SJSA1 (cell line): ENCODE measurements at regions not wholly inside any gene's neighbourhood (a gene's known extent, or its start where the extent isn't known, plus 50 kb on each side); places are given as distances from the start of the nearest gene placed in this dataset.

ENCODE experiments used
- DNase-seq, 2 experiments: peaks; one replicate each; pipeline ENCODE4 v3.0.0-alpha.2; 2015 to 2020; ENCODE audit warnings: low spot score in 2 of 2, low read depth in 1 of 2
- H3K27ac ChIP-seq: fragments of 250-450 bp; sonication (Bioruptor Pico); 2 replicates; pipeline ENCODE4 v1.5.1; 2020; ENCODE audit warnings: mild to moderate bottlenecking, moderate library complexity
- H3K27me3 ChIP-seq: fragments of 250-450 bp; sonication (Bioruptor Pico); replicated peaks from 2 replicates; pipeline ENCODE4 v1.5.1; 2020; ENCODE audit warnings: mild to moderate bottlenecking, moderate library complexity
- H3K36me3 ChIP-seq: fragments of 250-450 bp; sonication (Bioruptor Pico); 2 replicates; pipeline ENCODE4 v1.5.1; 2020; ENCODE audit warnings: mild to moderate bottlenecking
- H3K4me1 ChIP-seq: fragments of 250-450 bp; sonication (Bioruptor Pico); replicated peaks from 2 replicates; pipeline ENCODE4 v1.6.1; 2021; ENCODE audit warnings: mild to moderate bottlenecking
- H3K4me3 ChIP-seq: fragments of 250-450 bp; sonication (Bioruptor Pico); 2 replicates; pipeline ENCODE4 v1.5.1; 2020; ENCODE audit warnings: mild to moderate bottlenecking
- H3K9me3 ChIP-seq: fragments of 250-450 bp; sonication (Bioruptor Pico); replicated peaks from 2 replicates; pipeline ENCODE4 v1.5.1; 2020; ENCODE audit warnings: mild to moderate bottlenecking

DNA sequence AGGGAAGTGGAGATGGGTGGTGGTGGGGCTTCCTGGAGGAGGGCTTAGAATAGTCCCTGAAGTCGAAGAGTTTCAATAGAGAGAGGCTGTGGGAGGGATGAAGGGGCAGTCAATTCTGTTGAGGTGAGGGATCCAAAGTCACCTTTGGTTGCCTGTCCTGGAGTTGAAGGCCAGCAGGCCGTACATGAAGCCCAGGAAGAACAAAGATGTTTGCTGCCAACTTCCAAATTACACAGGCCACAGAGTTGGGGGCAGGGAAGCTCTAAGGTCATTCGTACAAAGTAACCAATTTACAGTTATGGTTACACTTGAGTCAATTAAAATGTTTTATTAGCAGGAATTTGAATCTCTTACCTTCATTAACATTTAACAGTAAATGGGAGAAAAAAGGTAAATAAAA lies 77.9 kb downstream of the FOXB1 start:
- no peaks in the 10 kb centered on the region for H3K36me3 ChIP-seq
- H3K4me1 ChIP-seq, result peaks cover 8% of the 10 kb centered on the region
- no peak overlapping the region for H3K4me3 ChIP-seq
- H3K9me3 ChIP-seq, result no peaks in the 10 kb centered on the region
- DNase-seq, result no peak
- no peak overlapping the region for H3K27ac ChIP-seq
- peaks cover 6% of the 10 kb centered on the region for H3K27me3 ChIP-seq

DNA sequence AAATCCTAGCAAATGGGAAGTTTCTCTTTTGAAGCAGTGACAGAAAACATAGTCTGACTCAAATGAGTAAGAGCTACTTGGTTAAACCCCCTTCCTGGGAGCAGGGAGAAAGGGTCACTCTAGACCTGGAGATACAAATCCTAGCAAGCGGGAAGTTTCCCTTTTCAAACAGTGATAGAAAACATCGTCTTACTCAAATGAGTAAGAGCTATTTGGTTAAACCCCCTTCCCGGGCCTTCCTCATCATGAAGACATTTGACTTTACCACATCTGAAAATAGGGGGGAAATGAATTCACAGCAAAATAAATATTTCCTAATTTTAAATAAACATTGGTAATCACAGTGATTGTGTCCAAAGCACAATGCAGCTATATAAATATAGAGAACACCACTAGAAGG lies 79.2 kb downstream of the FOXB1 start:
- Histone ChIP-seq H3K27me3 (peaks cover 15% of the 10 kb centered on the region), H3K4me1 (peaks cover 8% of the 10 kb centered on the region), H3K36me3 (no peaks in the 10 kb centered on the region), H3K4me3 (no peak overlapping the region), H3K9me3 (no peaks in the 10 kb centered on the region), H3K27ac (no peak overlapping the region)
- peak in 1 of 2 experiments; percentile 40 for DNase-seq

GRCh38 chr15:60086681-60087429 lies 82.7 kb downstream of the FOXB1 start:
- H3K27me3 ChIP-seq, result peaks cover 19% of the 10 kb centered on the region
- H3K4me3 ChIP-seq, result no peak overlapping the region
- H3K36me3 ChIP-seq, result no peaks in the 10 kb centered on the region
- H3K4me1 ChIP-seq, result peaks cover 8% of the 10 kb centered on the region
- H3K27ac ChIP-seq, result no peak overlapping the region
- no peak for DNase-seq
- H3K9me3 ChIP-seq, result no peaks in the 10 kb centered on the region

GRCh38 chr15:60087561-60087960 lies 83.5 kb downstream of the FOXB1 start:
- Histone ChIP-seq H3K4me1 (peaks cover 8% of the 10 kb centered on the region), H3K27me3 (peaks cover 19% of the 10 kb centered on the region), H3K4me3 (no peak overlapping the region), H3K36me3 (no peaks in the 10 kb centered on the region), H3K9me3 (no peaks in the 10 kb centered on the region), H3K27ac (no peak overlapping the region)
- DNase-seq, result no peak

DNA sequence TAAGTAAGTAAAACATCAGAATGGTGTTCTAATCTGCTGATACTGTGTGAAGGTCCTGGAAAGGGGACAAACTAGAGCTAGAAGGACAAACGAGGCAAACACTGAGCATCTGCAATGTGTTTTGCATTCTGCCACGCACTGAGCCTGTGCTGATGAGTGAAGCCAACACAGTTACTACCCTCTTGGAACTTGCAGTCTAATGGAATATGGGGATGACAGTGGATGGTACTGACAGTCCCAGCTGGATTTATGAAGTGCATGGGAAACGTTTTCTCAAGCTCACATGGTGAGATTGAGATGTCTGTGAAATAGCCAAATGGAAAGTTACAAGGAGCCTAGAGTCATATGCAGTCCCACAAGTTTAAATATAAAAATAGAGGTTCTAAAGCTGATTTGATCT lies 86.6 kb downstream of the FOXB1 start:
- no peak overlapping the region for H3K27ac ChIP-seq
- H3K36me3 ChIP-seq, result no peaks in the 10 kb centered on the region
- peaks cover 13% of the 10 kb centered on the region for H3K27me3 ChIP-seq
- H3K4me1 ChIP-seq, result no peaks in the 10 kb centered on the region
- H3K9me3 ChIP-seq, result no peaks in the 10 kb centered on the region
- H3K4me3 ChIP-seq, result no peak overlapping the region
- no peak for DNase-seq

DNA sequence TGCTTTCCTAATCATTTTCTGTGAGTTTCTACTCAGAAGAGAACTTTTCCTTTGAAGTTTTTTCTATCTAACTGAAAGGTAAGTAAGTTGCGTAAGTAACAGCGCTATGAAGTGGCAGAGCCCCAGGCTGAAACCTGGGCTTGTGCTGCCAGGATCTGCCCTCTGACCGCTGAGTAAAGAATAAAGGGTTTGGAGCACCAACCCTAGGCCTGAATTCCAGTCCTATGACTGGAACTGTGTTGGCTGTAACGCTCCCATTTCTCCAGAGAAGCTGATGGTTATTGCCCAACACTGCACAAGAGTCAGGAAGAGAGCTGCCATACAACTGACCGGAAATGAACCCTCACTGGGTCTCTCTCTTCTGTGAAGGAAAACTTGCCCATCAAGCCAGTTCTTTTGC lies 87.0 kb downstream of the FOXB1 start:
- H3K36me3 ChIP-seq, result no peaks in the 10 kb centered on the region
- H3K4me1 ChIP-seq, result no peaks in the 10 kb centered on the region
- DNase-seq, result no peak
- no peaks in the 10 kb centered on the region for H3K9me3 ChIP-seq
- no peak overlapping the region for H3K27ac ChIP-seq
- no peak overlapping the region for H3K4me3 ChIP-seq
- H3K27me3 ChIP-seq, result peaks cover 13% of the 10 kb centered on the region

DNA sequence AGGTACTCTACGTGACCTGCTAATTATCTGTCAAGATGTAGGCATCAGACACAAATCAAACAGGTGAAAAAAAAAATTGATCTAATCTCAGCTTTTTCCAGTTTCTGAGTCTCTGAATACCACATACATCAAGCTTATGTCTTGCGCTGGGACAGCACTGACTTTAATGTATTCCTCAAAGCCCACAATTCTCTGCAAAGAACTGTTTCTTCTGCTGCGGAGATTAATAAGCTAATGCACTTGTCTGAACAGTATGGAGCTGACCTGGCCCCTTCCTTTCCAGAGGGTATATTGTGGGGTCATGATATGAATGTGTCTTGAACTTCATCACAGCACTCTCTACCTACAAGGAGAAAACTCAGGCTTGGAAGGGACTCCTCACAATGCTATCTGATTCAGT lies 87.8 kb downstream of the FOXB1 start:
- Histone ChIP-seq H3K36me3 (no peaks in the 10 kb centered on the region), H3K27ac (no peak overlapping the region)
- DNase-seq, result no peak

GRCh38 chr15:60093273-60094067 lies 89.4 kb downstream of the FOXB1 start:
- no peak for DNase-seq

More for the DNA sequence above, 87.8 kb downstream of the FOXB1 start:
- Histone ChIP-seq H3K4me3 (no peak overlapping the region), H3K4me1 (no peaks in the 10 kb centered on the region), H3K27me3 (peaks cover 13% of the 10 kb centered on the region), H3K9me3 (no peaks in the 10 kb centered on the region)

DNA sequence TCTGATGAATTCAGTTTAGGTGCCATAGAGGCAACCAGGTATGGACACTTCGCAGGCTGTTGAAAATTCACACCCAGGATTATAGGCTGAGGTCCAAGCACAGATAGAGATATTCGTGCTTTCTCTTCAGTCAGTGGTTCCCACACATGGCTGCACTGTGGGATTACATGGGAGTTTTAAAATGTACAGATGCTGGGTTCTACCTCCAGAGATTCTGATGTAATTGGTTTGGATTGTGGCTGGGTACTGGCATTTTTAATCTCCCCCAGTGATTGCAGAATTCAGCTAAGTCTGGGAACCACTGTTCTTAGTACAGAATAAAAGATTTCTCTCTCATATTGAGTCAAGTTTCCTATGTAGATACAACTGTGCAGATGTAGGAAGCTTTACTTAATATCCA lies 91.6 kb downstream of the FOXB1 start:
- H3K36me3 ChIP-seq, result no peaks in the 10 kb centered on the region
- no peaks in the 10 kb centered on the region for H3K4me1 ChIP-seq
- H3K27ac ChIP-seq, result no peak overlapping the region
- H3K9me3 ChIP-seq, result 0 out of 2 replicates have a peak, but pooled peaks cover 3% of the 10 kb centered on the region
- H3K27me3 ChIP-seq, result no peaks in the 10 kb centered on the region; the same call in 1 of the 2 replicates
- no peak for DNase-seq
- H3K4me3 ChIP-seq, result no peak overlapping the region

More at GRCh38 chr15:60093273-60094067, 89.4 kb downstream of the FOXB1 start:
- Histone ChIP-seq H3K4me1 (no peaks in the 10 kb centered on the region), H3K9me3 (0 out of 2 replicates have a peak, but pooled peaks cover 3% of the 10 kb centered on the region), H3K27ac (no peak overlapping the region), H3K4me3 (no peak overlapping the region), H3K36me3 (no peaks in the 10 kb centered on the region), H3K27me3 (peaks cover 3% of the 10 kb centered on the region; the same call in 1 of the 2 replicates)

GRCh38 chr15:60096157-60096556 lies 92.0 kb downstream of the FOXB1 start:
- Histone ChIP-seq H3K27ac (no peak overlapping the region), H3K9me3 (0 out of 2 replicates have a peak, but pooled peaks cover 3% of the 10 kb centered on the region), H3K4me1 (no peaks in the 10 kb centered on the region), H3K27me3 (no peaks in the 10 kb centered on the region; the same call in 1 of the 2 replicates), H3K36me3 (no peaks in the 10 kb centered on the region), H3K4me3 (no peak overlapping the region)
- no peak for DNase-seq

- no peak for DNase-seq
- no peaks in the 10 kb centered on the region for H3K36me3 ChIP-seq
- H3K27ac ChIP-seq, result no peak overlapping the region
- H3K4me1 ChIP-seq, result no peaks in the 10 kb centered on the region
- 0 out of 2 replicates have a peak, but pooled peaks cover 4% of the 10 kb centered on the region for H3K27me3 ChIP-seq
- no peak overlapping the region for H3K4me3 ChIP-seq
- H3K9me3 ChIP-seq, result 0 out of 2 replicates have a peak, but pooled peaks cover 5% of the 10 kb centered on the region
Observed at GRCh38 chr15:60101416-60101815, 97.3 kb downstream of the FOXB1 start.

GRCh38 chr15:60102748-60103147 lies 98.6 kb downstream of the FOXB1 start:
- 0 out of 2 replicates have a peak, but pooled peaks cover 4% of the 10 kb centered on the region for H3K27me3 ChIP-seq
- no peak overlapping the region for H3K4me3 ChIP-seq
- H3K36me3 ChIP-seq, result no peaks in the 10 kb centered on the region
- H3K27ac ChIP-seq, result no peak overlapping the region
- no peaks in the 10 kb centered on the region for H3K4me1 ChIP-seq
- H3K9me3 ChIP-seq, result 0 out of 2 replicates have a peak, but pooled peaks cover 4% of the 10 kb centered on the region
- no peak for DNase-seq

DNA sequence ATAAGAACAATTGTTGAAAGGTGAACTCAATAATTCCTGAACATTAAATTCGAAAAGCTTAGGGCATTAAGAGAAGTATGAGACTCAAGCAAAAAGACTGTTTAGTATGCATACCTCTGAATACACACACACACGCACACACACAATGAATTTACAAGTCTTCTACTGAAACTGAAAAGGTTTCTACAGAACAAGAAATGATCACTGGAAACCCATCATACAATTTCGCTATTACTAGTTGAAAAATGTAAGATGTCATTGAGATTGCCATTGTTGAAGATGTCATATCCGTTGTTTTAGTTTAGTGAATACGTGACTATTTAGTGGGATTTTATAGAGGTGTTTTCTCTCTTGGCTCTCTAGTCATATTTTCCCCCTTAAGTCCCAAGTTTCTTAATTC lies 106.8 kb downstream of the FOXB1 start:
- no peak overlapping the region for H3K27ac ChIP-seq
- no peaks in the 10 kb centered on the region for H3K36me3 ChIP-seq
- H3K27me3 ChIP-seq, result no peaks in the 10 kb centered on the region
- DNase-seq, result no peak
- peaks cover 16% of the 10 kb centered on the region for H3K4me1 ChIP-seq
- H3K9me3 ChIP-seq, result 0 out of 2 replicates have a peak, but pooled peaks cover 6% of the 10 kb centered on the region
- H3K4me3 ChIP-seq, result no peak overlapping the region
